GM12878 (cell line): ENCODE measurements at regions not wholly inside any gene's neighbourhood (a gene's known extent, or its start where the extent isn't known, plus 50 kb on each side); places are given as distances from the start of the nearest gene placed in this dataset.

Source experiments
- ATAC-seq: fragments of 200-7000 bp; cut with Tn5 transposase; 3 replicates; pipeline ENCODE4 v1.9.1; 2020; ENCODE audit warnings: mild to moderate bottlenecking, moderate library complexity
- BruUV-seq: library from RNA; stranded (reverse); fragments of 400-500 nt; replicated peaks from 2 replicates; lab custom pipeline; 2021; lab: Mats Ljungman, UMichigan
- CTCF ChIA-PET: fragments of 300-600 bp; sonication (Branson Sonifier 250); formaldehyde crosslinking; extraction: SDS; loops from one replicate; lab custom pipeline; 2021; ENCODE audit warnings: inconsistent platforms; lab: Yijun Ruan, JAX
- POLR2A ChIA-PET: fragments of 350-600 bp; formaldehyde crosslinking; extraction: SDS; loops from one replicate; lab custom pipeline; 2021; ENCODE audit warnings: inconsistent platforms; lab: Charles Lee
- RAD21 ChIA-PET: fragments of 300-600 bp; sonication (Branson Sonifier 250); formaldehyde crosslinking; loops from one replicate; lab custom pipeline; 2023; ENCODE audit warnings: antibody characterized with exemption; ENCODE audit not compliant: unreplicated experiment; lab: Charles Lee
- SMC1A ChIA-PET: fragments of 300-600 bp; sonication (Branson Sonifier 250); formaldehyde crosslinking; loops from one replicate; lab custom pipeline; 2023; ENCODE audit not compliant: unreplicated experiment, uncharacterized antibody; lab: Charles Lee
- DNase-seq: peaks from one replicate; pipeline ENCODE4 v3.0.0-alpha.2; 2011; ENCODE audit warnings: low read depth, low spot score
- FAIRE-seq: peaks from 3 replicates; lab custom pipeline; 2011; peaks lifted over from hg19 to GRCh38; lab: Jason Lieb, UNC
- H2AFZ ChIP-seq: 2 replicates; pipeline ENCODE4 v1.6.0; 2011; ENCODE audit warnings: low read depth, low read length, control low read depth; ENCODE audit not compliant: control insufficient read depth
- H3K27ac ChIP-seq: 2 replicates; pipeline ENCODE4 v1.5.1; 2011; ENCODE audit warnings: control low read depth; ENCODE audit not compliant: control insufficient read depth, insufficient read depth
- H3K27me3 ChIP-seq, 2 experiments: replicated peaks in 1 of 2; 2 replicates each; pipeline versions ENCODE4 v1.6.0 to v1.6.1; 2011; ENCODE audit warnings: low read length in 1 of 2; ENCODE audit not compliant: control insufficient read depth in 2 of 2, insufficient read depth in 2 of 2
- H3K36me3 ChIP-seq, 2 experiments: 2 replicates each; pipeline ENCODE4 v1.5.1; 2011; ENCODE audit warnings: low read length in 1 of 2; ENCODE audit not compliant: control insufficient read depth in 2 of 2, insufficient read depth in 2 of 2
- H3K4me1 ChIP-seq: 2 replicates; pipeline ENCODE4 v1.6.1; 2011; ENCODE audit warnings: mild to moderate bottlenecking, low read length, moderate library complexity, mixed read lengths; ENCODE audit not compliant: control insufficient read depth, insufficient read depth
- H3K4me2 ChIP-seq: 2 replicates; pipeline ENCODE4 v1.6.0; 2011; ENCODE audit warnings: control low read depth; ENCODE audit not compliant: control insufficient read depth, insufficient read depth
- H3K4me3 ChIP-seq: fragments of 200-600 bp; sonication (generic); 2 replicates; pipeline ENCODE4 v1.5.1; 2016
- H3K79me2 ChIP-seq: 2 replicates; pipeline ENCODE4 v1.6.0; 2011; ENCODE audit warnings: low read length; ENCODE audit not compliant: control insufficient read depth, insufficient read depth
- H3K9ac ChIP-seq: 2 replicates; pipeline ENCODE4 v1.8.0; 2011; ENCODE audit warnings: low read length, control low read depth, mixed read lengths; ENCODE audit not compliant: control insufficient read depth, insufficient read depth
- H3K9me3 ChIP-seq: replicated peaks from 3 replicates; pipeline ENCODE4 v1.5.1; 2011; ENCODE audit warnings: mild to moderate bottlenecking, low read length; ENCODE audit not compliant: control insufficient read depth, insufficient read depth
- H4K20me1 ChIP-seq: 2 replicates; pipeline ENCODE4 v1.6.0; 2011; ENCODE audit not compliant: control insufficient read depth, insufficient read depth
- CBFB ChIP-seq: IDR thresholded peaks from 2 replicates; pipeline ENCODE4 v1.6.1; 2016; ENCODE audit warnings: antibody characterized with exemption, low read depth
- CEBPB ChIP-seq, 2 experiments: fragments of 150-350 bp in 1 of 2; IDR thresholded peaks; 2 replicates each; pipeline ENCODE4 v1.6.1; 2012 to 2014; ENCODE audit warnings: low read depth in 2 of 2, low read length in 2 of 2, borderline replicate concordance in 1 of 2, inconsistent platforms in 1 of 2
- FOS ChIP-seq: IDR thresholded peaks from 3 replicates; pipeline ENCODE4 v1.6.1; 2011; ENCODE audit warnings: borderline replicate concordance; ENCODE audit not compliant: insufficient read length; ENCODE audit errors: extremely low read depth
- LARP7 ChIP-seq: fragments of 450-650 bp; IDR thresholded peaks from 2 replicates; pipeline ENCODE4 v1.6.1; 2017; ENCODE audit warnings: mild to moderate bottlenecking
- NBN ChIP-seq: fragments of 450-650 bp; IDR thresholded peaks from 2 replicates; pipeline ENCODE4 v1.6.1; 2016
- PML ChIP-seq: IDR thresholded peaks from 2 replicates; pipeline ENCODE4 v1.6.1; 2012; ENCODE audit warnings: low read length, inconsistent platforms
- POLR2AphosphoS5 ChIP-seq: IDR thresholded peaks from 2 replicates; pipeline ENCODE4 v1.6.1; 2011; ENCODE audit warnings: mild to moderate bottlenecking, low read length, inconsistent platforms
- RELB ChIP-seq: fragments of 450-650 bp; IDR thresholded peaks from 2 replicates; pipeline ENCODE4 v1.6.1; 2017; ENCODE audit warnings: low read depth, mild to moderate bottlenecking, moderate library complexity
- STAT1 ChIP-seq: fragments of 450-650 bp; conservative IDR thresholded peaks from 2 replicates; pipeline ENCODE4 v1.6.1; 2014; ENCODE audit warnings: antibody characterized with exemption, mild to moderate bottlenecking
- ZSCAN29 ChIP-seq: fragments of 450-650 bp; IDR thresholded peaks from 2 replicates; pipeline ENCODE4 v1.6.1; 2017; ENCODE audit warnings: mild to moderate bottlenecking, moderate library complexity
- WGBS: methylation state at CpG from one replicate; pipeline ENCODE4 v1.1.6; 2016; ENCODE audit warnings: low lambda C conversion rate; ENCODE audit not compliant: insufficient replicate concordance, insufficient coverage; ENCODE audit errors: missing lambda C conversion rate; 5-methylcytosine and 5-hydroxymethylcytosine counted together
- in situ Hi-C: fragments of 300-500 bp; cut with MboI; formaldehyde crosslinking; loops from 9 replicates; pipeline ENCODE4 v1.14.3; 2018; ENCODE audit warnings: mixed read lengths
- intact Hi-C: fragments of 100-400 bp; cut with micrococcal nuclease; formaldehyde crosslinking; loops from one replicate; pipeline ENCODE4 v1.14.2; 2022; ENCODE audit not compliant: unreplicated experiment

- TF ChIP-seq PML = no peak
- TF ChIP-seq STAT1 = no peak
- no peak for TF ChIP-seq CEBPB (IDR thresholded peaks at IDR 0.05; ENCODE audit: borderline replicate concordance in 1 of 2, low read depth in 2 of 2, low read length in 2 of 2)
- no peak for TF ChIP-seq NBN
- no peak for TF ChIP-seq POLR2AphosphoS5
- no peak for TF ChIP-seq CBFB
- TF ChIP-seq LARP7 = no peak
- TF ChIP-seq ZSCAN29 = no peak
- H3K27ac ChIP-seq = no peak overlapping the region
- H3K4me2 ChIP-seq = no peak overlapping the region
- in situ Hi-C loops (no loop called here), intact Hi-C loops (no loop called here)
- peaks cover 0 to 3% of the 10 kb centered on the region in 2 experiments; a peak in 1 of 4 replicates for H3K27me3 ChIP-seq
- H3K4me1 ChIP-seq = no peaks in the 10 kb centered on the region
- no peaks in the 10 kb centered on the region for H3K9me3 ChIP-seq
- ChIA-PET POLR2A (interaction anchor here (0.6 kb wide), 1 partner anchor 9 kb away, joined by 6 read pairs; no protein-coding TSS in a partner anchor), RAD21 (no interaction called here), SMC1A (no interaction called here), CTCF (no interaction called here)
- no peak overlapping the region for H2AFZ ChIP-seq
- ATAC-seq (no peak), DNase-seq (no peak), FAIRE-seq (no peak)
- no peaks in the 10 kb centered on the region for H3K36me3 ChIP-seq
- H3K79me2 ChIP-seq = no peaks in the 10 kb centered on the region
- no peak overlapping the region for H3K4me3 ChIP-seq
- WGBS = 10% methylated on average over 3 of the region's 3 CpGs
- H3K9ac ChIP-seq = no peak overlapping the region
- no peaks in the 10 kb centered on the region for H4K20me1 ChIP-seq
- BruUV-seq = no TSS peak
These were observed 127.2 kb upstream of the TSC22D1 start for GRCh38 chr13:44703371-44703770.

DNA sequence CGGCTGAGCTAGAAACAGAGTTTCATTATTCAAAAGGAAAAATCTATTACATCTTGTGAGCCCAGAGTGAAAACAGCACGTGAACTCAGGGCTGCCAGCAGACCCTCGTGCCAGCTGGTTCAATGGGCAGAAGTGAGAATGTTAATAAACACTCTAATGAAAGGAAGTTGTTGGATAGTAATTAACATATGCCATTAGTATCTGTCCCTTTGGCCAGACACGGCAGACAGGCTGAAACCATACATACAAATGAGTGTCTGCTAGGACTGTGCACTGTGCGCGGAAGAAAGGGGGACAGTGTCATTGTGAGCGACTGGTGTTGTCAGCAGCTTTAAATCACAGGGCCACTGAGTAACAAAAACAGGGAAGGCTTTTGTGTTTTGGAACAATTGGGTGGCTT, 121.9 kb upstream of the TSC22D1 start:
- no peak for FAIRE-seq
- no peaks in the 10 kb centered on the region for H3K36me3 ChIP-seq
- H4K20me1 ChIP-seq = no peaks in the 10 kb centered on the region
- SMC1A ChIA-PET = interaction anchor here (1.0 kb wide), 1 partner anchor 31 kb away, joined by 3 read pairs; no protein-coding TSS in a partner anchor
- intact Hi-C loops = no loop called here
- H2AFZ ChIP-seq = no peak overlapping the region
- CTCF ChIA-PET = no interaction called here
- H3K4me3 ChIP-seq = no peak overlapping the region
- in situ Hi-C loops = no loop called here
- POLR2A ChIA-PET = no interaction called here
- RAD21 ChIA-PET = no interaction called here
- WGBS = 46% methylated on average over 7 of the region's 7 CpGs
- TF ChIP-seq RELB = no peak
- no peak for TF ChIP-seq FOS
- TF ChIP-seq, all 136 proteins: peak for 0
- H3K9me3 ChIP-seq = no peaks in the 10 kb centered on the region
- DNase-seq (no peak), ATAC-seq (no peak)
- peaks cover 0 to 3% of the 10 kb centered on the region in 2 experiments; a peak in 2 of 4 replicates for H3K27me3 ChIP-seq
- H3K79me2 ChIP-seq = no peaks in the 10 kb centered on the region
- no peak overlapping the region for H3K9ac ChIP-seq
- no TSS peak for BruUV-seq
- H3K27ac ChIP-seq = no peak overlapping the region
- no peak overlapping the region for H3K4me2 ChIP-seq
- no peaks in the 10 kb centered on the region for H3K4me1 ChIP-seq
